GM12892 (cell line): ENCODE measurements at regions not wholly inside any gene's neighbourhood (a gene's known extent, or its start where the extent isn't known, plus 50 kb on each side); places are given as distances from the start of the nearest gene placed in this dataset.

Source experiments
- POLR2A ChIP-seq: IDR thresholded peaks from 2 replicates; pipeline ENCODE4 v1.6.1; 2011; ENCODE audit warnings: low read depth, low read length, control low read depth
- POLR2AphosphoS5 ChIP-seq: IDR thresholded peaks from 2 replicates; pipeline ENCODE4 v1.6.1; 2011; ENCODE audit warnings: low read depth, low read length, control low read depth

GRCh38 chr11:98965775-98966174, 55.0 kb upstream of the CNTN5 start:
- TF ChIP-seq POLR2AphosphoS5 = no peak
- no peak for TF ChIP-seq POLR2A
